CD4-positive, alpha-beta T cell treated with Interleukin-6 at 100 ng/mL for 8 hours (primary cell): ENCODE measurements at regions not wholly inside any gene's neighbourhood (a gene's known extent, or its start where the extent isn't known, plus 50 kb on each side); places are given as distances from the start of the nearest gene placed in this dataset.

Experiments
- DNase-seq: peaks from one replicate; pipeline ENCODE4 v3.0.0-alpha.2; 2020; ENCODE audit warnings: mixed read lengths, low spot score

- DNase-seq: no peak
These were observed 364.2 kb upstream of the SLC10A2 start for GRCh38 chr13:103430368-103430767.

DNA sequence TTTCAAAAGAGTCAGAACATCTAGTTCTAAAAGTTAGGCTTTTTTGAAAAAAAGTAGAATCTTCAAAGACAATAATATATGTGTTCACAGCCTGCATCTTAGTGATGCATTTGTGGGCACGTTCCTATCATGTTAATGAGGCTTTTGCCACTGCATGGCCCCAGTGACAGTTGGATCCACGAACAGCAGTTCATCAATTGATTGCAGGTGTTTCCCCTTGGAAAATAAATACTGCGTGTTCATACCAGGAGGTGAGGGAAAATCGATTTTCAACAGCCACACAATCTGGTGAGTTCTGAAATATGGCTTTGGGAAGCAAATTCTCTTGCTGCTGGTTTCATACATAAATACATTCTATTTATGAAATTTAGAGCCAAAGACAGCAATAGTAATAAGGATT lies 343.8 kb upstream of the SLC10A2 start:
- DNase-seq: no peak

DNA sequence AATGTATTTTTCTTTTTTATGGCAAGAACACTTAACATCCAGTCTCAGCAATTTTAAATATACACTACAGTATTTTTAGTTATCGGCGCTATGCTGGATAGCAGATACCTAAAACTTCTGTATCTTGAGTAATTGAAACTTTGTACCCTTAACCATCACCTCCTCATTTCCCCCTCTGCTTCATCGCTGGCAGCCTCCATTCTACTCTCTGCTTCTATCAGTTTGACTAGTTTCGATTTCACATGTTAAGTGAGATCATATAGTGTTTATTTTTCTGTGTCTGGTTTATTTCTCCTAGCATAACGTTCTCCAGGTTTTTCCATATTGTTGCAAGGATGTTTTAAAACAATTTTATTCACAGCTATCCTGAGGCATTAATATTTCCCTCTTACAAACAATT lies 340.8 kb upstream of the SLC10A2 start:
- no peak for DNase-seq

- DNase-seq: no peak
These were observed 339.1 kb upstream of the SLC10A2 start for GRCh38 chr13:103405297-103405696.

- no peak for DNase-seq
These were observed 337.6 kb upstream of the SLC10A2 start for GRCh38 chr13:103403814-103404213.

GRCh38 chr13:103403148-103403740 lies 337.0 kb upstream of the SLC10A2 start:
- no peak for DNase-seq

DNA sequence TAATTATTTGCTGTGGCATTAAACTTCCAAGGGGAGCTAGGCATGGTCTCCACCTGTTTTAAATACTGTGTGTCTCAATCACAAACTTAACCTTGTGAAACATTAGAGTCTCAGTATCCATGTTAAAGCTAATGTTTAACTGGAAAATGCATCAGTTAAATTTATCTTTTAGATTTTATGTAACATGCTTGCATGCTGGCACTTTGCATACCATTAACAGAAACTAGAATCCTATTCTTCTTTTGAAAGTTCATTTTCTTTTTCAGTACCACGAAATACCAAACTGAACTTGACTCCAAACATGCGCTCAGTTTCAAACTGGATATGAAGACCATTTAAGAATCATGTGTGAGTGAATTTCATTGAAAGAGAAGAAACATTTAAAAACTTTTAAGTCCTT lies 328.9 kb upstream of the SLC10A2 start:
- DNase-seq: no peak

GRCh38 chr13:103394618-103395017 lies 328.4 kb upstream of the SLC10A2 start:
- DNase-seq: no peak

- no peak for DNase-seq
These were observed 325.7 kb upstream of the SLC10A2 start for GRCh38 chr13:103391936-103392335.

DNA sequence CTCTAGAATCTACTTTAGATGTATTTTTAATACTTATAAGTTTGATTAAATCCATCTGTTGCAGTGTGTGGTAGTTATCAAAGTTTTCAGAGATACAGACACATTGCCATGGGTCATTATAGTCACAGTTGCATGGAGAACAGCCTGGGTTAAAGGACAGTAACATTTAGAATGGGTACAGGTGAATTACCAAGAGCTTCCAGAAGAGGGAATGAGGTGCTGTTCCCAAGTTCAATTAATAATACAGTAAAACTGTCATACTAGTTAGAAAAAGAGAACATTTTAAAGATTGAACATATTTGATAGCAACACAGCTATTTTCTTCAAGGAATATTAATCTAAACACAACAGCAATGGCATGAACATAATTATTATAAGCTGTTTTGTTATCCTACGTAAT lies 322.6 kb upstream of the SLC10A2 start:
- no peak for DNase-seq

- no peak for DNase-seq
These were observed 320.1 kb upstream of the SLC10A2 start for GRCh38 chr13:103386341-103386740.

DNA sequence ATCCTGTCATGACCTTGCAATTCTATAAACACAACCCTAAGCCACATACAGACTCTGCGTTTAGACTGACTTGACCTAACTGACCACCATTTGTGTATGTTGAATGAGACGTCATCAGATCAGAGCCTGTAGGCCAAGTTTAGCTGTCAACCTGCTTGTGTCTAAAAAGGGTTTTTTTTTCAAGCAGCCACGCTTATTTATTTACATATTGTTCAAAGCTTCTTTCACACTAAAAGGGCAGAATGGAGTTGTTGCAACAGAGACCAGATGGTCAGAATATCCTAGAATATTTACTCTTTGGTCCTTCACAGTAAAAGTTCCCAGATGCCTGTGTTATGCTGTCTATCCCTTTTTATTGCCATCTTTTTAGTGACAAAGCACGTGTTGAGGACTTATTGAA lies 307.7 kb upstream of the SLC10A2 start:
- no peak for DNase-seq

DNA sequence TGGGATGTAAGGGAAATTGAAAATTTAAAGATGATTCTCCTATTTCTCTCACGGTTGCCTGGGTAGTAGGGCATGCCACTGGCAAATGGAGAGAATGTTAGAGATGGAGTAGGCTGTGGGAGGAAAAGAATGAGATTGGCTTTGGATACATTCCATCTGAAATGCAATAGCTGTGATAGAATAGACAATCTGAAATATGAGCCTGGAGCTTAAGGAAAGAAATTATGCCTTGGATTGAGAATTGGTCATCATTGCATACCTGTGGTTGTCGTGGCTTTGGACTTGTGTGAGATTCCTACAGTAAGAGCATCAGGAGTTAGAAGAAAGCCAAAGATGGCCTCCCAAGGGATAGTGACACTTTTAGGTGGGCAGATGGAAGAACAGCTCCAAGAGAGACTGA lies 305.1 kb upstream of the SLC10A2 start:
- no peak for DNase-seq

- no peak for DNase-seq
These were observed 304.6 kb upstream of the SLC10A2 start for GRCh38 chr13:103370790-103371189.

DNA sequence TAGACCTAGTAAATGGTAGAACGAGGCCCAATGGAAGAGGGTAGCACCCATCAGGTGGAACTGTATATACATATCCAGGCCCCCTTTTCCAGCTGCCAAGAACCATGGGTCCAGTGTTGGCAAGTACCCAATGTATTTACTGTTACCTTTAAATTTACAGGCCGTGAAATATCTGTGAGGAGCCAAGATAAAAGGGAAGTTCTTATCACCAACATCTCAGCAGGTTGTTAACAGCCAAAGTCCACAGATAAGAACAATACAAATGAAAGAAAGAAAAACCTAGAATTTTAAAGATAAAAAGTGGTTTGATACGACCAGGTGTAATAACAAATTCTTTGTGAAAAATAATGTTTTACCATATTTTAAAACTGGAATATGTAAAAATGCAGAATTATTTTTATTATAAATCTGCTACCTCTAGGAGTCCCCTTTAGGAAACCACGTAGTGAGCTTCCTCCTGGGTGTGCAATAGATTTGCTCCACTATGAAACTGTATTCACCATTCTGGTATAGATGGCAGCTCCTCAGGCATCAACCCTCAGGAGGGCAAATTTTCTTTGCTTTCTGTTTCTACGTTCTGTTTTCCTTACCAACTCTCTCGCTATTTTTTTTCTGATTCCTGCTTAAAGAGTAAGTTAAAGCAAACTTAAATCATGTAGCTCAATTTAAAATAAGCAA lies 292.2 kb upstream of the SLC10A2 start:
- DNase-seq: no peak

- no peak for DNase-seq
These were observed 290.1 kb upstream of the SLC10A2 start for GRCh38 chr13:103356226-103356864.

DNA sequence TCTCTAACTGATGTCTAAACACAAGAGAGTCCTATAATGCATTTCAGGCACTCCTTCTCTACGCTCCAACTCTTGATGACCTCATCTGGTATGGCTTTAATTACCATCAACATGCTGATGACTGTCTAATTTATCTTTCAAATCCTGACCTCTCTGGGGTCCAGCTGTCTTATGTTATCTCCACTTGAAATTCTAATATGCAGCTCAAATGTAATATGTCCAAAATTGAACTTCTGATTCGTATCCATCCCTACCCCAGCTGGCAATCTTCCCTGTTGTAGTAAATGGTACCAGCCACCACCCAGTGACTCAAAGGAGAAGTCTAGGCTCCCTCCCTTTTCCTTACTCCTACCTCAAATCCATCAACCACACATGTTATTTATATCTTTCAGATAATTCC lies 288.0 kb upstream of the SLC10A2 start:
- no peak for DNase-seq

DNA sequence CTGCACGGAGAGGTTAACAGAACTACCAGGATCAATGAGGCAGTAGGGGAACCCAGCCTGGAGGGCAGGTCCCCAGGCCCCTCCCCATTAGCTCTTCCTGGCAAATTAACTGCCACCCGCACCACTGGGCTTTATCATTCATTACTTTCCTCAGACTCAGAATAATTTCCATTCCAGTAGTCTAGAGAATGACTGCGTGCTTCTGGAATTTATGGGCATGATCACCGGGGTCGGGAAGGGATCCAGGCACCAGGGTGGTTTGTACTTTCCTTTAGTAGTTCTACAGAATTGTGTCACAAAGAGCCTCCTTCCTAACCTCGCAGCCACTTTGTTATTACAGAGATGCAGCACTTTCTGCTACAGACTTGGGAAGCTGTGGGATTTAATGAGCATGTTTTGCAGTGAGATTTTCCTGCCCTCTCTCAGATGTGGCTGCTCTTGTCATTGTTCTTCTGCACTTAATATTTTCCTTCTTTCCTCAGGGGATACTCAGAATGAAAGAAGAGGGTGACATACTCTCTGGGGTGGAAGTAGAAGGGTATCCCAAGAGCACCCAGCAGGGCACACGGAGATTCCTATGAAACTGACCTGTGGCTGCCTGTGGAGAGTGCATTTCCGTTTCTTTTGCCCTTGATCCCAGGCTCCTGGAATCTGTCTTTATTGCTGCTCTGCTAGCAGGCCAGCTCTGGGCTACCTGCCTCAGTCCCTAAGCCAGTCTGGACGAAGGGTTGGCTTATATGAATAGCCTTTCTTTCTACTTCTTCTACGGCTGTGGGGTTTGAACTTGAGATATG lies 285.0 kb upstream of the SLC10A2 start:
- DNase-seq: no peak

DNA sequence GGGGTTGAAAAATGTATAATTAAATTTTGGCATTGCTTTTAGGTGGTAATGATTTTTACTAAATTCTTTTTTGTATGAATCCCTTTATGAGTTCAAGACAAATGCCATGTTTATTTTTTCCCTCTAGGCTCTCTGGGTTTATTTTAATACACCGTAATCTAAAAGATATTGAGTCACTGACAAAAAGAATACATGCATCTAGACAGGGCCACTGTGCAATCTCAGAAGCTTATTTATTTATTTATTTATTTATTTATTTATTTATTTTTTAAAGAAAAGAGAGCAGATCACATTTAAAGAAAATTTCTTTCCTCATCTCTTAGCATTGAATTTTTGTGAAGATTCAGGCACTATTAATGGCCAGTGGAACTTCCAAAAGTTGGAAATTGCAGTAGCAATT lies 283.9 kb upstream of the SLC10A2 start:
- no peak for DNase-seq

GRCh38 chr13:103349211-103349980 lies 283.2 kb upstream of the SLC10A2 start:
- no peak for DNase-seq

GRCh38 chr13:103335241-103335640 lies 269.0 kb upstream of the SLC10A2 start:
- DNase-seq: no peak

DNA sequence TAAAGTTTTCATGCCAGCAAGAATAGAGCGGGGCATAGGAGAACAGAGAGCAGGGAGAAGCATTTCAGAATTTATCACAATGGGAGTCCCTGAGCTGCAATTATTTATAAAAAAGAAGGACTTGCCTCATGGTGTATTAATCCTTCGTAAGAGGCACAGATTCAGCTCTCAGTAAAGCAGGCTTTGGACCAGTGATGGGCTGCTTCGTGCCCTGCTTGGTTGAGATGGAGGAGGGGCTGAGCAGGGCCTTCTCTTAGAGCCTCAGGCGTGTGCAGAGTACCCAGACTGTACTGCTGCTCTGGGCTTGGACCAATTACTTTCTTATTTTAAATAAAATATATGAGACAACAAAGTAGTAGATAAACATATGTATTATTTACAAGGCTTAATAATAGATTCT lies 265.7 kb upstream of the SLC10A2 start:
- no peak for DNase-seq
